Heart left ventricle (tissue), 13 donors: ENCODE measurements at regions not wholly inside any gene's neighbourhood (a gene's known extent, or its start where the extent isn't known, plus 50 kb on each side); places are given as distances from the start of the nearest gene placed in this dataset.

Source experiments
- POLR2A ChIP-seq, 2 donors: fragments of 450-650 bp; IDR thresholded peaks; one replicate each; pipeline ENCODE4 v1.6.1; 2017; ENCODE audit warnings: antibody characterized with exemption in 2 of 2, mild to moderate bottlenecking in 2 of 2, moderate library complexity in 2 of 2
- TF ChIP-seq, protein P1 (sequence below), 12 donors: fragments of 200-600 bp; sonication (generic) in 4 of 12; IDR thresholded peaks; one replicate each; pipeline versions ENCODE4 v1.5.0 to v1.8.0; 2018 to 2022; ENCODE audit warnings: antibody characterized with exemption in 12 of 12, mild to moderate bottlenecking in 5 of 12
- donor health status: ischemic (EF 13 %, LVEDD 7.1; RV severe dilation, severe dysfunction).
- donor health status: DM: no; HTN: yes; CAD: no.
- donor health status: DM: no; HTN: no; CAD: no.
- donor health status: ischemic (EF 25% LVEDD 6.9; RV normal size, moderate dysfunction).
- donor health status: ischemic (EF 25% LVEDD 5.7; RV mildly dilated, moderate dysfunction).
- donor health status: ischemic (EF 35%, LVEDD 5.7; RV mildly dilated, moderate dysfunction).
- donor health status: nonischemic (EF 11% LVEDD 7.7; RV severe dilation, severe dysfunction).
- donor health status: DM: yes; HTN: yes; CAD: no.
- donor health status: PGD.
- donor health status: ischemic (EF 29% LVEDD 5.4; RV normal size, mild dysfunction).
- donor health status: nonischemic (EF 23%, LVEDD 6.1; RV moderate dilation, normal function).

DNA sequence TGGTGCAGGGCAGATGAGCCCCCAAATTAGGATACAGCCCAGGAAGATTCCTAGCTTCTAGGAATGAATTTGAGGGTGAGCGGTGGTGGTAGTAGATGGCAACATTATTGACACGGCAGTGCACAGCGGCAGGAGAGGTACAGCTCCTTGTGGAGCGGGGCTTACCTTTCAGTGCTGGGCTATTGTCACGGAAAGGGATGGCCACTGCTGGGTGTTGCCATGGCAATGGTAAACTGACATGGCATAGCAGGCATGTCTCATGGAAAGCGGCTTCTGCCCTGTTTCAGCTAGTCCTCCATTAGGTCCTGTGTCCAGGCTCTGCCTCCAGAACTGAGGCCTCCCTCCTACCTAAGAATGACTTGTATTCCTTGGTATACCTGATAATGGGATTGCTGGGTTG is 81.8 kb upstream of the WDR1 start:
- TF ChIP-seq, protein P1, sequence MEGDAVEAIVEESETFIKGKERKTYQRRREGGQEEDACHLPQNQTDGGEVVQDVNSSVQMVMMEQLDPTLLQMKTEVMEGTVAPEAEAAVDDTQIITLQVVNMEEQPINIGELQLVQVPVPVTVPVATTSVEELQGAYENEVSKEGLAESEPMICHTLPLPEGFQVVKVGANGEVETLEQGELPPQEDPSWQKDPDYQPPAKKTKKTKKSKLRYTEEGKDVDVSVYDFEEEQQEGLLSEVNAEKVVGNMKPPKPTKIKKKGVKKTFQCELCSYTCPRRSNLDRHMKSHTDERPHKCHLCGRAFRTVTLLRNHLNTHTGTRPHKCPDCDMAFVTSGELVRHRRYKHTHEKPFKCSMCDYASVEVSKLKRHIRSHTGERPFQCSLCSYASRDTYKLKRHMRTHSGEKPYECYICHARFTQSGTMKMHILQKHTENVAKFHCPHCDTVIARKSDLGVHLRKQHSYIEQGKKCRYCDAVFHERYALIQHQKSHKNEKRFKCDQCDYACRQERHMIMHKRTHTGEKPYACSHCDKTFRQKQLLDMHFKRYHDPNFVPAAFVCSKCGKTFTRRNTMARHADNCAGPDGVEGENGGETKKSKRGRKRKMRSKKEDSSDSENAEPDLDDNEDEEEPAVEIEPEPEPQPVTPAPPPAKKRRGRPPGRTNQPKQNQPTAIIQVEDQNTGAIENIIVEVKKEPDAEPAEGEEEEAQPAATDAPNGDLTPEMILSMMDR (IDR thresholded peaks at IDR 0.05), result no peak
- TF ChIP-seq POLR2A (IDR thresholded peaks at IDR 0.05), result no peak
